ENCODE measurements at regions not wholly inside any gene's neighbourhood (a gene's known extent, or its start where the extent isn't known, plus 50 kb on each side); places are given as distances from the start of the nearest gene placed in this dataset.
"Not testable (repeated sequence)": the region's sequence is repeated elsewhere in the genome, so short reads cannot be mapped to it uniquely, and the experiment has no call there.

GRCh38 chr2:226286916-226287315, 512.7 kb downstream of the IRS1 start:
- Histone ChIP-seq H2AFZ (no peak overlapping the region), H4K20me1 (ENCODE audit: insufficient read depth) (no peaks in the 10 kb centered on the region), H3K36me3 (ENCODE audit: low read depth) (no peaks in the 10 kb centered on the region), H3K9ac (no peak overlapping the region), H3K9me2 (ENCODE audit: insufficient read depth) (no peaks in the 10 kb centered on the region), H3K4me3 (no peak overlapping the region), H3K27ac (no peak overlapping the region), H3K9me3 (ENCODE audit: low read depth) (no peaks in the 10 kb centered on the region), H3F3A (ENCODE audit: insufficient read depth) (no peaks in the 10 kb centered on the region), H3K79me2 (ENCODE audit: insufficient read depth) (no peaks in the 10 kb centered on the region), H3K4me1 (ENCODE audit: insufficient read depth) (no peaks in the 10 kb centered on the region), H3K27me3 (replicated peaks; ENCODE audit: insufficient read depth) (no peaks in the 10 kb centered on the region), H3K4me2 (ENCODE audit: unreplicated experiment) (no peak overlapping the region)
- TF ChIP-seq EZH2 (IDR thresholded peaks at IDR 0.05; ENCODE audit: insufficient read depth, poor library complexity, severe bottlenecking) (no peak), EZH2phosphoT487 (IDR thresholded peaks at IDR 0.05; ENCODE audit: insufficient read depth, low read depth) (no peak)
- DNase-seq: no peak
- in situ Hi-C loops (cut with MboI): no loop called here
- 54 to 60% methylated on average over 2 of the region's 2 CpGs for WGBS, 2 experiments (ENCODE audit: low coverage in 1 of 2, low lambda C conversion rate in 2 of 2, missing lambda C conversion rate in 2 of 2)

GRCh38 chr2:226283796-226284195, 515.8 kb downstream of the IRS1 start:
- H3K4me1 ChIP-seq (ENCODE audit: insufficient read depth): no peaks in the 10 kb centered on the region
- no peaks in the 10 kb centered on the region for H3K9me2 ChIP-seq (ENCODE audit: insufficient read depth)
- in situ Hi-C loops (cut with MboI): no loop called here
- H3K4me2 ChIP-seq (ENCODE audit: unreplicated experiment): no peak overlapping the region
- no peak overlapping the region for H2AFZ ChIP-seq
- DNase-seq: no peak
- no peaks in the 10 kb centered on the region for H3K79me2 ChIP-seq (ENCODE audit: insufficient read depth)
- H3K9ac ChIP-seq: no peak overlapping the region
- H3K27me3 ChIP-seq (replicated peaks; ENCODE audit: insufficient read depth): no peaks in the 10 kb centered on the region
- WGBS, 2 experiments (ENCODE audit: low coverage in 1 of 2, low lambda C conversion rate in 2 of 2, missing lambda C conversion rate in 2 of 2): 33 to 45% methylated on average over 2 of the region's 2 CpGs
- TF ChIP-seq EZH2phosphoT487 (IDR thresholded peaks at IDR 0.05; ENCODE audit: insufficient read depth, low read depth): no peak
- TF ChIP-seq EZH2 (IDR thresholded peaks at IDR 0.05; ENCODE audit: insufficient read depth, poor library complexity, severe bottlenecking): no peak
- no peaks in the 10 kb centered on the region for H3K9me3 ChIP-seq (ENCODE audit: low read depth)
- H4K20me1 ChIP-seq (ENCODE audit: insufficient read depth): no peaks in the 10 kb centered on the region
- H3F3A ChIP-seq (ENCODE audit: insufficient read depth): no peaks in the 10 kb centered on the region
- no peak overlapping the region for H3K4me3 ChIP-seq
- H3K27ac ChIP-seq: no peak overlapping the region
- no peaks in the 10 kb centered on the region for H3K36me3 ChIP-seq (ENCODE audit: low read depth)

GRCh38 chr2:226282151-226282550, 517.5 kb downstream of the IRS1 start:
- no peaks in the 10 kb centered on the region for H4K20me1 ChIP-seq (ENCODE audit: insufficient read depth)
- H3K9me3 ChIP-seq (ENCODE audit: low read depth): no peaks in the 10 kb centered on the region
- H3K9me2 ChIP-seq (ENCODE audit: insufficient read depth): no peaks in the 10 kb centered on the region
- no peaks in the 10 kb centered on the region for H3K36me3 ChIP-seq (ENCODE audit: low read depth)
- H3K4me3 ChIP-seq: no peak overlapping the region
- no peaks in the 10 kb centered on the region for H3K4me1 ChIP-seq (ENCODE audit: insufficient read depth)
- H3K27me3 ChIP-seq (replicated peaks; ENCODE audit: insufficient read depth): no peaks in the 10 kb centered on the region
- H2AFZ ChIP-seq: no peak overlapping the region
- no peaks in the 10 kb centered on the region for H3K79me2 ChIP-seq (ENCODE audit: insufficient read depth)
- no peak for TF ChIP-seq EZH2 (IDR thresholded peaks at IDR 0.05; ENCODE audit: insufficient read depth, poor library complexity, severe bottlenecking)
- TF ChIP-seq EZH2phosphoT487 (IDR thresholded peaks at IDR 0.05; ENCODE audit: insufficient read depth, low read depth): no peak
- H3K27ac ChIP-seq: no peak overlapping the region
- no peak overlapping the region for H3K9ac ChIP-seq
- H3K4me2 ChIP-seq (ENCODE audit: unreplicated experiment): no peak overlapping the region
- WGBS, 2 experiments (ENCODE audit: low coverage in 1 of 2, low lambda C conversion rate in 2 of 2, missing lambda C conversion rate in 2 of 2): 94 to 100% methylated on average over 1 of the region's 1 CpG
- in situ Hi-C loops (cut with MboI): no loop called here
- no peaks in the 10 kb centered on the region for H3F3A ChIP-seq (ENCODE audit: insufficient read depth)
- DNase-seq: no peak

- in situ Hi-C loops (cut with MboI); H3K36me3 ChIP-seq (ENCODE audit: low read depth); H3K9ac ChIP-seq; H3K27me3 ChIP-seq (replicated peaks; ENCODE audit: insufficient read depth); H3K4me3 ChIP-seq; H3K79me2 ChIP-seq (ENCODE audit: insufficient read depth); H3F3A ChIP-seq (ENCODE audit: insufficient read depth); H3K4me2 ChIP-seq (ENCODE audit: unreplicated experiment); DNase-seq; H3K9me2 ChIP-seq (ENCODE audit: insufficient read depth); H2AFZ ChIP-seq; H3K9me3 ChIP-seq (ENCODE audit: low read depth); H4K20me1 ChIP-seq (ENCODE audit: insufficient read depth); H3K4me1 ChIP-seq (ENCODE audit: insufficient read depth); H3K27ac ChIP-seq: not testable (repeated sequence)
- WGBS, 2 experiments (ENCODE audit: low coverage in 1 of 2, low lambda C conversion rate in 2 of 2, missing lambda C conversion rate in 2 of 2): 60 to 64% methylated on average over 2 of the region's 2 CpGs
Measured at GRCh38 chr2:226280136-226280535, 519.5 kb downstream of the IRS1 start.

DNA sequence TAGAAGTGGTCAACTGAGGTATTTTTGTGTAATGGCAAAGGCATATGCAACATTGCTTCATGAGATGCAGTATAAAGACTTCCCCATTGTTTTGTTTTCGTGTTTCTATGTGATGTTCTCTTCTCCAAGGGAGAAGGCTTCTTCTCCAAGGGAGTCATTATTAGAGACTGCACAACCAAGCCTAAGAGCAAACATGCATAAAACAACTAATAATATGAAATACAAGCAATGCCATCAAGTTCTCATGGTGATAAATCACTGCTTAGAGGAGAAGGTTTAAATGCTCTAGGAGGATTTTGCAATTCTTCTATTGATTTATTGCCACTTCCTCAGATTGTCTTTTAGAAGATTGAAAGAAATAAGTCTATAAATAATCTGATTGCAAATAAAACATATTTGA, 524.4 kb downstream of the IRS1 start:
- TF ChIP-seq EZH2phosphoT487 (IDR thresholded peaks at IDR 0.05; ENCODE audit: insufficient read depth, low read depth) (no peak), EZH2 (IDR thresholded peaks at IDR 0.05; ENCODE audit: insufficient read depth, poor library complexity, severe bottlenecking) (no peak)
- Histone ChIP-seq H3K27ac (no peak overlapping the region), H3K4me3 (no peak overlapping the region), H3K4me1 (ENCODE audit: insufficient read depth) (no peaks in the 10 kb centered on the region), H2AFZ (no peak overlapping the region), H3K36me3 (ENCODE audit: low read depth) (no peaks in the 10 kb centered on the region), H3F3A (ENCODE audit: insufficient read depth) (no peaks in the 10 kb centered on the region), H3K9me2 (ENCODE audit: insufficient read depth) (no peaks in the 10 kb centered on the region; the same call in 1 of the 2 replicates), H3K79me2 (ENCODE audit: insufficient read depth) (no peaks in the 10 kb centered on the region), H3K4me2 (ENCODE audit: unreplicated experiment) (no peak overlapping the region), H4K20me1 (ENCODE audit: insufficient read depth) (no peaks in the 10 kb centered on the region), H3K9me3 (ENCODE audit: low read depth) (no peaks in the 10 kb centered on the region), H3K27me3 (replicated peaks; ENCODE audit: insufficient read depth) (no peaks in the 10 kb centered on the region), H3K9ac (no peak overlapping the region)
- in situ Hi-C loops (cut with MboI): no loop called here
- 30 to 70% methylated on average over 1 of the region's 1 CpG for WGBS, 2 experiments (ENCODE audit: low coverage in 1 of 2, low lambda C conversion rate in 2 of 2, missing lambda C conversion rate in 2 of 2)
- no peak for DNase-seq

Measured in GM23248 (cell line).